ENCODE measurements at regions not wholly inside any gene's neighbourhood (a gene's known extent, or its start where the extent isn't known, plus 50 kb on each side); places are given as distances from the start of the nearest gene placed in this dataset.

GRCh38 chrX:125621588-125621927 is 301.9 kb downstream of the TEX13C start:
- CTCF ChIA-PET = no interaction called here
- TF ChIP-seq ZNF384 (IDR thresholded peaks at IDR 0.05) = no peak
- POLR2A ChIA-PET = no interaction called here

GRCh38 chrX:125622899-125623298 is 303.2 kb downstream of the TEX13C start:
- ChIA-PET POLR2A (no interaction called here), CTCF (no interaction called here)
- TF ChIP-seq TARDBP (IDR thresholded peaks at IDR 0.05) (no peak), ZNF384 (IDR thresholded peaks at IDR 0.05) (no peak), ELF4 (IDR thresholded peaks at IDR 0.05) (no peak), FOXM1 (IDR thresholded peaks at IDR 0.05; ENCODE audit: borderline replicate concordance) (no peak), BHLHE40 (IDR thresholded peaks at IDR 0.05; ENCODE audit: borderline replicate concordance) (no peak), FOXK2 (IDR thresholded peaks at IDR 0.05) (no peak), HDGF (IDR thresholded peaks at IDR 0.05; ENCODE audit: borderline replicate concordance) (no peak), SP1 (IDR thresholded peaks at IDR 0.05) (no peak), NFRKB (IDR thresholded peaks at IDR 0.05) (no peak), ARNT (IDR thresholded peaks at IDR 0.05) (no peak), LEF1 (IDR thresholded peaks at IDR 0.05; ENCODE audit: borderline replicate concordance) (no peak), CTBP1 (IDR thresholded peaks at IDR 0.05; ENCODE audit: borderline replicate concordance) (no peak), L3MBTL2 (conservative IDR thresholded peaks at IDR 0.05) (no peak), FOXA1 (IDR thresholded peaks at IDR 0.05) (no peak)
- no peak for DNase-seq (ENCODE audit: extremely low spot score)

More at GRCh38 chrX:125621588-125621927, 301.9 kb downstream of the TEX13C start:
- DNase-seq (ENCODE audit: extremely low spot score) = no peak

GRCh38 chrX:125627676-125628075 is 308.0 kb downstream of the TEX13C start:
- no peak for DNase-seq (ENCODE audit: extremely low spot score)
- POLR2A ChIA-PET = no interaction called here
- no peak for TF ChIP-seq L3MBTL2 (conservative IDR thresholded peaks at IDR 0.05)
- TF ChIP-seq FOXA1 (IDR thresholded peaks at IDR 0.05) = no peak
- no peak for TF ChIP-seq LEF1 (IDR thresholded peaks at IDR 0.05; ENCODE audit: borderline replicate concordance)
- TF ChIP-seq ZNF384 (IDR thresholded peaks at IDR 0.05) = no peak
- TF ChIP-seq TARDBP (IDR thresholded peaks at IDR 0.05) = no peak
- TF ChIP-seq HDGF (IDR thresholded peaks at IDR 0.05; ENCODE audit: borderline replicate concordance) = no peak
- TF ChIP-seq PKNOX1 (IDR thresholded peaks at IDR 0.05) = no peak
- no peak for TF ChIP-seq FOXM1 (IDR thresholded peaks at IDR 0.05; ENCODE audit: borderline replicate concordance)
- TF ChIP-seq NFRKB (IDR thresholded peaks at IDR 0.05) = no peak
- TF ChIP-seq SUZ12 (IDR thresholded peaks at IDR 0.05) = no peak
- CTCF ChIA-PET = no interaction called here

GRCh38 chrX:125628435-125628834 is 308.8 kb downstream of the TEX13C start:
- TF ChIP-seq FOXM1 (IDR thresholded peaks at IDR 0.05; ENCODE audit: borderline replicate concordance) = no peak
- TF ChIP-seq CTBP1 (IDR thresholded peaks at IDR 0.05; ENCODE audit: borderline replicate concordance) = no peak
- no peak for TF ChIP-seq BHLHE40 (IDR thresholded peaks at IDR 0.05; ENCODE audit: borderline replicate concordance)
- no peak for TF ChIP-seq SP1 (IDR thresholded peaks at IDR 0.05)
- TF ChIP-seq SUZ12 (IDR thresholded peaks at IDR 0.05) = no peak
- no peak for TF ChIP-seq LEF1 (IDR thresholded peaks at IDR 0.05; ENCODE audit: borderline replicate concordance)
- no peak for TF ChIP-seq ARNT (IDR thresholded peaks at IDR 0.05)
- no peak for TF ChIP-seq NFRKB (IDR thresholded peaks at IDR 0.05)
- TF ChIP-seq L3MBTL2 (conservative IDR thresholded peaks at IDR 0.05) = no peak
- TF ChIP-seq TARDBP (IDR thresholded peaks at IDR 0.05) = no peak
- TF ChIP-seq FOXK2 (IDR thresholded peaks at IDR 0.05) = no peak
- TF ChIP-seq FOXA1 (IDR thresholded peaks at IDR 0.05) = no peak
- TF ChIP-seq ELF4 (IDR thresholded peaks at IDR 0.05) = no peak
- TF ChIP-seq PKNOX1 (IDR thresholded peaks at IDR 0.05) = no peak
- CTCF ChIA-PET = no interaction called here
- POLR2A ChIA-PET = no interaction called here
- no peak for DNase-seq (ENCODE audit: extremely low spot score)

GRCh38 chrX:125641405-125641804 is 321.7 kb downstream of the TEX13C start:
- POLR2A ChIA-PET = no interaction called here

GRCh38 chrX:125646195-125646594 is 326.5 kb downstream of the TEX13C start:
- ChIA-PET POLR2A (no interaction called here), CTCF (no interaction called here)
- no peak for DNase-seq (ENCODE audit: extremely low spot score)
- no peak for TF ChIP-seq ELF4 (IDR thresholded peaks at IDR 0.05)
- TF ChIP-seq SP1 (IDR thresholded peaks at IDR 0.05) = no peak
- TF ChIP-seq CTBP1 (IDR thresholded peaks at IDR 0.05; ENCODE audit: borderline replicate concordance) = no peak
- TF ChIP-seq HDGF (IDR thresholded peaks at IDR 0.05; ENCODE audit: borderline replicate concordance) = no peak
- TF ChIP-seq TARDBP (IDR thresholded peaks at IDR 0.05) = no peak
- no peak for TF ChIP-seq BHLHE40 (IDR thresholded peaks at IDR 0.05; ENCODE audit: borderline replicate concordance)
- no peak for TF ChIP-seq PKNOX1 (IDR thresholded peaks at IDR 0.05)

More at GRCh38 chrX:125641405-125641804, 321.7 kb downstream of the TEX13C start:
- CTCF ChIA-PET = no interaction called here
- DNase-seq (ENCODE audit: extremely low spot score) = no peak
- TF ChIP-seq FOXA1 (IDR thresholded peaks at IDR 0.05) (no peak), BHLHE40 (IDR thresholded peaks at IDR 0.05; ENCODE audit: borderline replicate concordance) (no peak), ELF4 (IDR thresholded peaks at IDR 0.05) (no peak), CTBP1 (IDR thresholded peaks at IDR 0.05; ENCODE audit: borderline replicate concordance) (no peak), L3MBTL2 (conservative IDR thresholded peaks at IDR 0.05) (no peak), ZNF384 (IDR thresholded peaks at IDR 0.05) (no peak), SP1 (IDR thresholded peaks at IDR 0.05) (no peak), SUZ12 (IDR thresholded peaks at IDR 0.05) (no peak), ARNT (IDR thresholded peaks at IDR 0.05) (no peak)

- DNase-seq (ENCODE audit: extremely low spot score) = no peak
- ChIA-PET CTCF (no interaction called here), POLR2A (no interaction called here)
- TF ChIP-seq CTBP1 (IDR thresholded peaks at IDR 0.05; ENCODE audit: borderline replicate concordance) (no peak), LEF1 (IDR thresholded peaks at IDR 0.05; ENCODE audit: borderline replicate concordance) (no peak), HDGF (IDR thresholded peaks at IDR 0.05; ENCODE audit: borderline replicate concordance) (no peak), PKNOX1 (IDR thresholded peaks at IDR 0.05) (no peak), FOXK2 (IDR thresholded peaks at IDR 0.05) (no peak), SP1 (IDR thresholded peaks at IDR 0.05) (no peak), FOXM1 (IDR thresholded peaks at IDR 0.05; ENCODE audit: borderline replicate concordance) (no peak), NFRKB (IDR thresholded peaks at IDR 0.05) (no peak), FOXA1 (IDR thresholded peaks at IDR 0.05) (no peak), TARDBP (IDR thresholded peaks at IDR 0.05) (no peak), ZNF384 (IDR thresholded peaks at IDR 0.05) (no peak), SUZ12 (IDR thresholded peaks at IDR 0.05) (no peak), L3MBTL2 (conservative IDR thresholded peaks at IDR 0.05) (no peak), ARNT (IDR thresholded peaks at IDR 0.05) (no peak)
Measured at GRCh38 chrX:125651426-125651825, 331.8 kb downstream of the TEX13C start.
